ENCODE measurements at regions not wholly inside any gene's neighbourhood (a gene's known extent, or its start where the extent isn't known, plus 50 kb on each side); places are given as distances from the start of the nearest gene placed in this dataset.

- Histone ChIP-seq H3F3A (ENCODE audit: low read length, unreplicated experiment) (no peaks in the 10 kb centered on the region), H3K9me3 (ENCODE audit: low read length) (no peaks in the 10 kb centered on the region), H3K4me3 (ENCODE audit: low read length) (no peak overlapping the region), H3K9me2 (replicated peaks; ENCODE audit: low read length) (no peaks in the 10 kb centered on the region), H4K20me1 (ENCODE audit: low read length) (no peaks in the 10 kb centered on the region), H3K9ac (ENCODE audit: low read length) (no peak overlapping the region), H3K4me2 (ENCODE audit: low read length) (no peak overlapping the region), H2AFZ (ENCODE audit: low read length) (no peak overlapping the region), H3K36me3 (ENCODE audit: low read depth, low read length) (no peaks in the 10 kb centered on the region), H3K79me2 (ENCODE audit: low read length) (no peaks in the 10 kb centered on the region), H3K4me1 (ENCODE audit: insufficient read depth, low read length) (no peaks in the 10 kb centered on the region), H3K27me3 (ENCODE audit: low read length) (no peaks in the 10 kb centered on the region), H3K27ac (ENCODE audit: low read length) (no peak overlapping the region)
- intact Hi-C loops (cut with micrococcal nuclease), result no loop called here
- ChIA-PET CTCF (no interaction called here), POLR2A (ENCODE audit: unreplicated experiment) (no interaction called here)
- DNase-seq, result no peak
- ATAC-seq, result no peak
- TF ChIP-seq EZH2 (IDR thresholded peaks at IDR 0.05; ENCODE audit: low read length, unreplicated experiment) (no peak), CTCF (conservative IDR thresholded peaks at IDR 0.05; ENCODE audit: low read depth, low read length) (no peak), EZH2phosphoT487 (IDR thresholded peaks at IDR 0.05; ENCODE audit: borderline replicate concordance, low read length) (no peak)
- BruUV-seq (replicated peaks), result no TSS peak
These were observed 97.3 kb downstream of the CENPW start for GRCh38 chr6:126437205-126437604.

- intact Hi-C loops (cut with micrococcal nuclease), result no loop called here
- no peak overlapping the region for H3K4me3 ChIP-seq (ENCODE audit: low read length)
- no peak overlapping the region for H3K27ac ChIP-seq (ENCODE audit: low read length)
- TF ChIP-seq EZH2 (IDR thresholded peaks at IDR 0.05; ENCODE audit: low read length, unreplicated experiment) (no peak), CTCF (conservative IDR thresholded peaks at IDR 0.05; ENCODE audit: low read depth, low read length) (no peak), EZH2phosphoT487 (IDR thresholded peaks at IDR 0.05; ENCODE audit: borderline replicate concordance, low read length) (no peak)
- H3K9ac ChIP-seq (ENCODE audit: low read length), result no peak overlapping the region
- H3K36me3 ChIP-seq (ENCODE audit: low read depth, low read length), result no peaks in the 10 kb centered on the region
- H3K79me2 ChIP-seq (ENCODE audit: low read length), result no peaks in the 10 kb centered on the region
- H2AFZ ChIP-seq (ENCODE audit: low read length), result no peak overlapping the region
- H3F3A ChIP-seq (ENCODE audit: low read length, unreplicated experiment), result no peaks in the 10 kb centered on the region
- H3K9me2 ChIP-seq (replicated peaks; ENCODE audit: low read length), result no peaks in the 10 kb centered on the region
- H3K27me3 ChIP-seq (ENCODE audit: low read length), result no peaks in the 10 kb centered on the region
- BruUV-seq (replicated peaks), result no TSS peak
- H3K4me1 ChIP-seq (ENCODE audit: insufficient read depth, low read length), result no peaks in the 10 kb centered on the region
- DNase-seq (no peak), ATAC-seq (no peak)
- H3K4me2 ChIP-seq (ENCODE audit: low read length), result no peak overlapping the region
- ChIA-PET CTCF (no interaction called here), POLR2A (ENCODE audit: unreplicated experiment) (no interaction called here)
- no peaks in the 10 kb centered on the region for H3K9me3 ChIP-seq (ENCODE audit: low read length)
- no peaks in the 10 kb centered on the region for H4K20me1 ChIP-seq (ENCODE audit: low read length)
These were observed 99.1 kb downstream of the CENPW start for GRCh38 chr6:126439040-126439439.

- BruUV-seq (replicated peaks), result no TSS peak
These were observed 101.0 kb downstream of the CENPW start for GRCh38 chr6:126440923-126441322.

More at GRCh38 chr6:126440923-126441322, 101.0 kb downstream of the CENPW start:
- Histone ChIP-seq H3K9me3 (ENCODE audit: low read length) (no peaks in the 10 kb centered on the region), H3F3A (ENCODE audit: low read length, unreplicated experiment) (no peaks in the 10 kb centered on the region), H3K27ac (ENCODE audit: low read length) (no peak overlapping the region), H3K9ac (ENCODE audit: low read length) (no peak overlapping the region), H3K36me3 (ENCODE audit: low read depth, low read length) (no peaks in the 10 kb centered on the region), H3K4me2 (ENCODE audit: low read length) (no peak overlapping the region), H3K4me1 (ENCODE audit: insufficient read depth, low read length) (no peaks in the 10 kb centered on the region), H3K79me2 (ENCODE audit: low read length) (no peaks in the 10 kb centered on the region), H4K20me1 (ENCODE audit: low read length) (no peaks in the 10 kb centered on the region), H2AFZ (ENCODE audit: low read length) (no peak overlapping the region), H3K27me3 (ENCODE audit: low read length) (no peaks in the 10 kb centered on the region), H3K4me3 (ENCODE audit: low read length) (no peak overlapping the region), H3K9me2 (replicated peaks; ENCODE audit: low read length) (no peaks in the 10 kb centered on the region)
- POLR2A ChIA-PET (ENCODE audit: unreplicated experiment), result no interaction called here
- ATAC-seq (no peak), DNase-seq (no peak)
- intact Hi-C loops (cut with micrococcal nuclease), result no loop called here
- no peak for TF ChIP-seq EZH2phosphoT487 (IDR thresholded peaks at IDR 0.05; ENCODE audit: borderline replicate concordance, low read length)
- no peak for TF ChIP-seq CTCF (conservative IDR thresholded peaks at IDR 0.05; ENCODE audit: low read depth, low read length)
- no peak for TF ChIP-seq EZH2 (IDR thresholded peaks at IDR 0.05; ENCODE audit: low read length, unreplicated experiment)
- CTCF ChIA-PET, result no interaction called here
